ENCODE measurements at regions not wholly inside any gene's neighbourhood (a gene's known extent, or its start where the extent isn't known, plus 50 kb on each side); places are given as distances from the start of the nearest gene placed in this dataset.

GRCh38 chr11:129302386-129303101 lies 73.1 kb upstream of the BARX2 start:
- H3K4me3 ChIP-seq, result no peak overlapping the region
- H3K27me3 ChIP-seq, result no peaks in the 10 kb centered on the region
- no peak overlapping the region for H3K27ac ChIP-seq
- H3K4me1 ChIP-seq, result no peaks in the 10 kb centered on the region
- TF ChIP-seq CTCF (IDR thresholded peaks at IDR 0.05), result no peak
- H3K36me3 ChIP-seq, result no peaks in the 10 kb centered on the region
- H3K9me3 ChIP-seq, result no peaks in the 10 kb centered on the region
- DNase-seq, result no peak
- intact Hi-C loops (cut with DNase I; ENCODE audit: low total_unique reads), result no loop called here

GRCh38 chr11:129300099-129300498 lies 75.5 kb upstream of the BARX2 start:
- Histone ChIP-seq H3K27ac (no peak overlapping the region), H3K27me3 (no peaks in the 10 kb centered on the region), H3K9me3 (no peaks in the 10 kb centered on the region), H3K4me1 (no peaks in the 10 kb centered on the region), H3K4me3 (no peak overlapping the region), H3K36me3 (no peaks in the 10 kb centered on the region)
- no peak for DNase-seq
- TF ChIP-seq CTCF (IDR thresholded peaks at IDR 0.05), result no peak
- intact Hi-C loops (cut with DNase I; ENCODE audit: low total_unique reads), result no loop called here

GRCh38 chr11:129298988-129299387 lies 76.7 kb upstream of the BARX2 start:
- intact Hi-C loops (cut with DNase I; ENCODE audit: low total_unique reads), result no loop called here
- no peaks in the 10 kb centered on the region for H3K4me1 ChIP-seq

GRCh38 chr11:129295746-129296145 lies 79.9 kb upstream of the BARX2 start:
- Histone ChIP-seq H3K4me1 (no peaks in the 10 kb centered on the region), H3K9me3 (no peaks in the 10 kb centered on the region), H3K27ac (no peak overlapping the region), H3K27me3 (no peaks in the 10 kb centered on the region), H3K4me3 (no peak overlapping the region), H3K36me3 (no peaks in the 10 kb centered on the region)
- no peak for TF ChIP-seq CTCF (IDR thresholded peaks at IDR 0.05)
- DNase-seq, result no peak
- intact Hi-C loops (cut with DNase I; ENCODE audit: low total_unique reads), result no loop called here

More at GRCh38 chr11:129298988-129299387, 76.7 kb upstream of the BARX2 start:
- H3K9me3 ChIP-seq, result no peaks in the 10 kb centered on the region
- no peaks in the 10 kb centered on the region for H3K27me3 ChIP-seq
- no peaks in the 10 kb centered on the region for H3K36me3 ChIP-seq
- TF ChIP-seq CTCF (IDR thresholded peaks at IDR 0.05), result no peak
- no peak overlapping the region for H3K4me3 ChIP-seq
- no peak for DNase-seq
- H3K27ac ChIP-seq, result no peak overlapping the region

GRCh38 chr11:129292771-129293170 lies 82.9 kb upstream of the BARX2 start:
- no peak for TF ChIP-seq CTCF (IDR thresholded peaks at IDR 0.05)
- H3K27me3 ChIP-seq, result peaks cover 0 to 15% of the 10 kb centered on the region in 2 donors
- DNase-seq, result no peak
- H3K36me3 ChIP-seq, result no peaks in the 10 kb centered on the region
- intact Hi-C loops (cut with DNase I; ENCODE audit: low total_unique reads), result no loop called here
- H3K27ac ChIP-seq, result no peak overlapping the region
- no peaks in the 10 kb centered on the region for H3K4me1 ChIP-seq
- no peaks in the 10 kb centered on the region for H3K9me3 ChIP-seq
- no peak overlapping the region for H3K4me3 ChIP-seq
